GM18951 (cell line): ENCODE measurements at regions not wholly inside any gene's neighbourhood (a gene's known extent, or its start where the extent isn't known, plus 50 kb on each side); places are given as distances from the start of the nearest gene placed in this dataset.
"Not testable (repeated sequence)": the region's sequence is repeated elsewhere in the genome, so short reads cannot be mapped to it uniquely, and the experiment has no call there.

Experiments used
- POLR2A ChIP-seq: IDR thresholded peaks from 4 replicates; pipeline ENCODE4 v1.6.1; 2011; ENCODE audit warnings: mild to moderate bottlenecking; ENCODE audit not compliant: insufficient read length, insufficient read depth; ENCODE audit errors: extremely low read depth
- in situ Hi-C: fragments of 300-500 bp; cut with MboI; formaldehyde crosslinking; loops from one replicate; pipeline ENCODE4 v1.12.0; 2022; ENCODE audit warnings: low sequenced_read_pairs, mixed read lengths, inconsistent platforms; ENCODE audit not compliant: unreplicated experiment

DNA sequence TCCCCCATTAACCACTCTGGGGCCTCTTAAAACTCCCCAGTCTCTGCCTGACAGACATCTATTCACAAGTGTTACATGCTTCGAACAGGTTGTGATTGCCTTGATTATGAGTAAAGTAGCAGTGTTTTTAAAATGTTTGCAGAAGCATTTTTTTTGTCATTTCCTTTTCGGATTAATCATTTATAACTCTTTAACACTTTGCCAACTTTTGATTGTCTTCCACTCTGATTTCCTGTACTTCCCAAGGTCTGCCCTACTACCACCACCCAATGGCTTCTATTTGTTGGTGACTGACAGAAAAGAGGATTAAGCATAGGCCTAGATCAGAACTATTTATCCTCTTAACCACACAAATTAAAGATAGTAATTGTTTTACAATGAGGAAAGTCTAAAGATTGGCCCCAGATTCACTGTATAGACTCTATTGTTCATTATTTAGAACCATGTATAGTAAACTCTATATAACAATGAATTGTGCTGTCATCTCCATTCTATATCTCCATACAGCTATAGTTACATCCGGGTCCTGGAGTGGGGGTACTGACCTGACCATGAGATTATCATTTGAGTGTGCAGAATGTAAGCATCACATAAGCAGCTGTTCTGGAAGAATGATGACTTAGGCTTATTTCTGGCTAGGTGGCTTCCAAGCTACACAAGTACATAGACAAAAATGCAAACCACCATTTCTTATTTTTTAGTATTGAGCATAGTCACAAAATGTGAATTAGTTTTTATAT, 110.3 kb upstream of the RBMS1 start:
- in situ Hi-C loops, result no loop called here
- no peak for TF ChIP-seq POLR2A

DNA sequence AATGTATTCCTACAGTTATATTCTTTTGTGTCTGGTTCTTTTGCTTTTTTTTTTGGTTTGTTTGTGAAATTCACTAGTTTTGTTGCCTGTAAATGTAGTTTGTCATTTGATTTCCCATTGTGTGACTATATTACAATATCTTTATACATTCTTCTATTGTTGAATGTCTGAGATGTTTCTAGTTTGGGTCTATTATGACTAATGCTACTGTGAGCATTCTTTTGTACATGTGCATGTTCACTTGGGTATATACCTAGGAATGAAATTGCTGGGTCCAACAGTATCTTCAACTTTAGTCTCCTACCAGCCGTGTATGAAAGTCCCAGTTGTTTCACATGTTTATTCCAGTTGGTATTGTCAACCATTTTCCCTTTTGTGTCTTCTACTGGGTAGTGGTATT, 112.7 kb upstream of the RBMS1 start:
- TF ChIP-seq POLR2A, result no peak
- in situ Hi-C loops, result no loop called here

DNA sequence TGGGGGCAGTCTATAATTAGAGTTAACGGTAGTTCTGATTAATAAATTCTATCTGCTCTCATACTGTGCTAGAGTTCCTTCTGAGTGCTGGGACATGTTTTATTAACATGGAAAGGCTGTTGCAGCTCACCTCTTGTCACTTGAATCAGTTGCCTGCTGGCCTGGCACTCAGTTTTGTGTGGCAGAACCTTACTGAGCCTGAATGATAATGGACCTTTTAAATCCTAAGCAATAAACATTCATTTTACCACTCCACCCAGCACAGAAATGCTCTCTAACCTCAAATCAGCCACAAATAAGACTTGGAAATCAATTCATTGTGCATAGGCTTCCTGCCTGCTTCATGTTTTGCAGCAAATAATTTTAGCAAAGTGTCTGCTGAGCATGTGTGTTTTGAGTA, 115.0 kb upstream of the RBMS1 start:
- in situ Hi-C loops, result no loop called here
- no peak for TF ChIP-seq POLR2A

DNA sequence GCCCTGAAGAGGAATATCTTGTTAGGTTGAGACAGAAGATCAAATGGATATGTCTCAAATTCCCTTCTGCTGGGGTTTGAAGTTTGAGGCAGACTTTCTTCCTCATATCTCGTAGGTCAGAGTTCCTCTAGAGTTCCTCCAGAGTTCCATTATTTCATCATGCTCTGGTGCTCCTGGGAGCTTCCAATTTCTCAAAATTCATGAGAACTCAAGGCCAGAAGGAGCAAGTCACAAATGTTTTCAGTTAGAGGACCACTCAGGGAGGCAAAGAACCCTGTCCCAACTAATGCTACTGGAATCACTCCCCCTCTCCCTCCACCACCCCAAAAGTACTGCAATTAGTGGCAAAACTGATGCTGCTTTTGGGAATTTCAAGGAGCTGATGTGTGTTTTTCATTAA, 115.7 kb upstream of the RBMS1 start:
- in situ Hi-C loops, result no loop called here
- TF ChIP-seq POLR2A, result no peak

DNA sequence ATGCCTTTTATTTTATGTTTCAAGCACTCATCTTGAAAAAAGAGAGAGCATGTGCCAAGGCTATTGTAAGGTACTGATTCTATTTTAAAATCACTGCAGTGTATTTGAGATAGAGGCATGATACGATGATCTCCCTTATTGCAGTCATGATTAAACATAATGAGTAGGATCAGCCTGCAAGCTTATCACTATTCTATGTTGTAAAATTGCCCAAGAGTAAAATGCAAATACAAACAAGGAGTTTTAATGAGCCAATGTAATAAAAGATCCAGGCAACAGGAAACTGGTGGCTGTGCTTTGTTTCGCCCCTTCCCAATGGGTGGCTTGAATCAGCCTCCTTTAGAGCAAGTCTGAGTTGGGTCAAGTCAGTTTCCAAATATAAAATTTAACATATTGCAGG, 116.4 kb upstream of the RBMS1 start:
- in situ Hi-C loops, result no loop called here
- no peak for TF ChIP-seq POLR2A

DNA sequence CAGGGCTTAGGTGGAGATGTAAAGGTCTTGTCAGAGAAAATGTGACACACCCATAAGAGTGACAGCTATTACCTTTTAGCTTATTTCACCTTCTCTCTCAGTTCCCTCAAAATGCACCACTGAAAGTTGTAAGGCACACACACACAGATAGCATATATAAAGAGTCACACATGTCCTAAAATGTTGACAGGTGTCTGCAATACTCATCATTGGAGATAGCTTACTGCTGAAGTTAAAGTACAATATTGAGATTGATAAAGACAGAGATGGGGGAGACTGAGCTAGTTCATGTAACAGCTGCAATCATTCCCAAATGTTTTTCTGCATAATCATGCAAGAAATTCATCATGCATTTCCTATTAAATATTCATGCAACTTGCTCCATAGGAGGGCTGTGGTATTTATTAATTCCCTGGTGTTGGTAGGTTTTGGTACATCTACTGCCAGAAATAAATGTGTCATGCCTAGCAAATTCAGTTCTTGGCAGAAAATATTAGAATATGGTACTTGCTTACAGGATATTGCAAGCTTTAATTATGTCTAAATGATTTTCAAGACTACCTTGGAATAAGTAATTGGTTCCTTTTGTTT, 118.8 kb upstream of the RBMS1 start:
- in situ Hi-C loops, result no loop called here
- no peak for TF ChIP-seq POLR2A

DNA sequence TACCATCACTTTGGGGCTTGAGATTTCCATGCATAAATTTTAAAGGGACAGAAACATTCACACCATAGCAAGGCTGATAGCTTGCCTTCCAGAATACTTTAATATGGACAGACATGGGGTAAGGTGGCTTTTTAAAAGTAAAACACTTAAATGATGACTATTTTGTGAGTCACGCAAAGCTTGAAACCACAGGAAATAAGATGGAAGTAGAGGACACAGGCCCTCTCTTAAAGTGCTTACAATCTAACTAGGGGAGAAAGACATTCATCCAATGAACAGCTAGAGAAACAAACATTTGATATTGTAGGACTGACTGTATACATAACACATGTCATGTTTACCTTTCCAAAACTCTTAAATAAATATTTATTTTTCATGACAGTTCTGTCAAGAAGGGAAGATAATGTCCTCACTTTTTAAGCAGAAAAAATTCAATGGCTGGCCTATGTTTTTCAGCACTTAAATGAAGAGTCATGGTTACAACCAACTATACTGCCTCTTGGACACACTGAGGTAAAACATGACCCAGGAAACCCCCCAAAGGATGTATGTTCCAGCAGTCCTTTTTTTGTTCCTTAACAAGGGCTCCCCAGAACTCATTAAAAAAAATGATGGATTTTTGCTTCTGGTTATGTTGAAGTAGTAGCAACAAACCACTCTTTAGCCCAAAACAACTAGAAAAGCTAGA, 120.0 kb upstream of the RBMS1 start:
- in situ Hi-C loops, result no loop called here
- no peak for TF ChIP-seq POLR2A

DNA sequence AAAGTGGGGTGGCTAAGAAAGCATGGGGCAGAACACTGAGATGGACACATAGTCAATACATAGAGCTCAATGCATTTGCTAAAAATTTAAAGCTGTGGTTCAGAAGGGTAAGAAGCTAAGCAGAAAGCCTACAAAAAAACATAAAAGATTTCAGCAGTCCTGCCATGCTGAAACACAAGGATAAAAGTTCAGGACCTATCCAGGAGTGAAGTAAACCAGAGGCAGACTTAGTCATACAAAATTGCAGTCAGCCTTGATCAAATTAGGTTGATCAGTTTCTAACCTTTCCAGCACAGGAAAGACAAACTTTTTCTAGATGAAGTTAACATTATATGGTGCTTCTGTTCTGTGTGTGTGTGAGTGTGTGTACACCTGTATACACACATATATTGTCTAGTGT, 120.8 kb upstream of the RBMS1 start:
- in situ Hi-C loops, result no loop called here
- no peak for TF ChIP-seq POLR2A

DNA sequence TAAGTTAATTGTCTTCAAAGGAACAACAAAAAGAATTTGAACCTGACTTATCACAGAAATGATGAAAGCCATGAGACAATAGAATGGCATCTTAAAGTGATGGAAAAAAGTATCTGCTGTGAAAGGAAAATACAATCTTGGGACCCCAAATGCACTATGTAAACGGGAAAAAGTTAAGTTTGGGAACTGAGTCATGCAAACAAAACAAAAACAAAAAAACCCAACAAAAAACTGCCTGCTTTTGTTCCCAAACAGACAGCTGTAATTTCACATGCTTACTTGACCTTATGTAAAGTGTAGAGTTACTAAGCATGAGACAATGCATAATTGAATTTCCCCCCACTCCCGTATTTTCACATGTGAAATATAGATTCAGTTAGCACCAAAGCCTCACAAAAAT, 122.1 kb upstream of the RBMS1 start:
- in situ Hi-C loops, result no loop called here
- no peak for TF ChIP-seq POLR2A

DNA sequence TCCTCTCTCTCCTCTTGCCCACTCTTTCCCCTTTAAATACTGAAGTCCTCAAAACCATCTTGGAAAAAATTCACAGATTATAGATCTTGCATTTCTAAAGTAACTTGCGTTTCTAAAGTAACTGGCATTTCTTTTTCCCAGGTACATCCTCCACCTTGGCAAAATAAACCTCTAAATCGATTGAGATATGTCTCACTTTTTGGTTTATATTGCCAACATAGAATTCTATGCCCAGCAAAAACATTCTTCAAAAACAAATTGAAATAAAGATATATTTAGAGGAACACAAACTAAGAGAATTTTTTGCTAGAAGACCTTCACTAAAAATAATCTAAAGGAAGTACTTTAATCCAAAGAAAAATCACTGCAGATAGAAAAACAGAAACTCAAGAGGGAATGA, 122.5 kb upstream of the RBMS1 start:
- TF ChIP-seq POLR2A, result no peak
- in situ Hi-C loops, result no loop called here

DNA sequence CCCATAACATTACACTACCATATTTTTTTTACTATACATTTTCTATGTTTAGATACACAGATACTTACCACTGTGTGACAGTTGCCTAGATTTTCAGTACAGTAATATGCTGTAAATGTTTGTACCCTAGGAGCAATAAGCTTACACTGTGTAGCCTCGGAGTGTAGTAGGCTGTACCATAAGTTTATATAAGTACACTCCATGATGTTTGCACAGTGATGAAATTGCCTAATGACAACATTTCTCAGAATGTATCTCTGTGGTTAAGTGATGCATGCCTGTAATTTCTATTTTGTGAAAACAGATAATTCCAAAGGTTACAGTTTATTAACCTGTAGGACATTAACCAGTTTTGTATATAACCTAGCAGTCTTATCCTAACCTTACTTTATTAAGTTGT, 128.1 kb upstream of the RBMS1 start:
- in situ Hi-C loops, result no loop called here
- TF ChIP-seq POLR2A, result no peak

DNA sequence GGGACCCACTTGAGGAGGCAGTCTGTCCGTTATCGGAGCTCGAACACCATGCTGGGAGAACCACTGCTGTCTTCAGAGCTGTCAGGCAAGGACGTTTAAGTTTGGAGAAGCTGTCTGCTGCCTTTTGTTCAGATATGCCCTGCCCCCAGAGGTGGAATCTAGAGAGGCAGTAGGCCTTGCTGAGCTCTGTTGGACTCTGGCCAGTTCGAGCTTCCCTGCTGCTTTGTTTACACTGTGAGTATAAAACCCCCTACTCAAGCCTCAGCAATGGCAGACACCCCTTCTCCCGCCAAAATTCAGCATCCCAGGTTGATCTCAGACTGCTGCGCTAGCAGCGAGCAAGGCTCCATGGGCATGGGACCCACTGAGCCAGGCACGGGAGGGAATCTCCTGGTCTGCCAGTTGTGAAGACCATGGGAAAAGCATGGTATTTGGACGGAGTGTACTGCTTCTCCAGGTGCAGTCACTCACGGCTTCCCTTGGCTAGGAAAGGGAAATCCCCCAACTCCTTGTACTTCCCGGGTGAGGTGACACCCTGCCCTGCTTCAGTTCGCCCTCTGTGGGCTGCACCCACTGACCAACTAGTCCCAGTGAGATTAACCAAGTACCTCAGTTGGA, 134.5 kb upstream of the RBMS1 start:
- in situ Hi-C loops, result not testable (repeated sequence)

DNA sequence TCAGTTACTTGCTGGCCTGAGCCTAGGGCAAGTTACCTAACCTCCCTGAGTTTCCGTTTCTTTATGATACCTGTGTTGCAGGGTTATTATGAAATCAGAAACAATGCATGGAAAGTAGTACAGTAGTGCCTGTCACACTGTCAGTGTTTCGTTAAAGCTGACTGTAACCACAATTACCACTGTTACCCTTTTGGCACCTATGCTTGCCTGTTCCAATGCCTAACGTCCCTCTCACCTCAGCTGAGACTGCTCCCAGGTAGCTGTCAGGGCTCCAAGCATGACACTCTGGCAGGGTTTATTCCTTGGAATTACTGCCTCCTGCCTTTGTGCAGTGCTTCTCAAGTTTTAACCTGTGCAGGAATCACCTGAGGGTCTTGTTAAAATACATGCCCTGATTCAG, 135.2 kb upstream of the RBMS1 start:
- no peak for TF ChIP-seq POLR2A
- in situ Hi-C loops, result no loop called here

DNA sequence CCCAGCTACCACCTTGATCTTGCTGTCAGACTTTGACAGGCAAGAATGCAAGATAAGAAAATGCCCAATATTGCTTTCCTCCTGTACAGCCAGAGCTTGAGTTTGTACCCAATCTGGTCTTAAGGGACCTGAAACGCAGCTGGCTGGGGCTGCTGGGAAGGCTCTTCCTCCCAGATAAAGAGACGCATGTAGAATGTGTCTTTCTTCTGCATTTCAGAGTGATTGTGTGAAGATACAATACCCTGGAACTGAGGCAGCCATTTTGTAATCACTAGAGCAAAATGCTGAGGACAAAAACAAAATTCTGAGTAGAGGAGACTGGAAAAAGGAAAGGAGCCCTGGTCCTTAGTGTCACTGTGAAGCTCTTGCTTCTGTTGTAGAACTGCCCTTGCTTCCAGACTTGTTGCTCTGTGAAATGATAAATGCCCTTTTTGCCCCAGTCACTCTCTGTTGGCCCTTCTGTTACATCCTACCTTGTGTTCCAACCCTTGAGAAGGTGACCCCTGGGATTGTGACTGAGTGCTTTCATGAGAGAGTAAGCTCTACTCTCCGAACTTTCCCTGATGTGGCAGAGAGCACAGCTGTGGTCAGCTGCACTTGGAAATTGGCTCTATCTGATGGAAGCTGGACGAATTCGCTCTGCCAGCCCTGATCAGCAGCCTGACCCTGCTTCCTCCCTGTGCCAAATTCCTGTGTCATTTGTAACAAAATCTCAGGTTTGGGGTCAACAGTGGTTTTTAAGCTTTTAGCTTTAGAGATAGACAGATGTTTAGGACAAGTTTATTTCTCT, 137.4 kb upstream of the RBMS1 start:
- TF ChIP-seq POLR2A, result no peak
- in situ Hi-C loops, result no loop called here
